Psoas muscle (tissue), 7 donors: ENCODE measurements at regions not wholly inside any gene's neighbourhood (a gene's known extent, or its start where the extent isn't known, plus 50 kb on each side); places are given as distances from the start of the nearest gene placed in this dataset.

Source experiments
- ATAC-seq, 4 donors: fragments of 200-7000 bp; cut with Tn5 transposase; one replicate each; pipeline ENCODE4 v1.9.1; 2020; ENCODE audit warnings: moderate library complexity in 3 of 4, mild to moderate bottlenecking in 2 of 4
- DNase-seq, 2 donors: peaks; one replicate each; pipeline ENCODE4 v3.0.0-alpha.2; 2020
- H3K27ac ChIP-seq: fragments of 200-600 bp; one replicate; pipeline ENCODE4 v1.8.0; 2022
- H3K27me3 ChIP-seq, 3 donors: fragments of 200-600 bp in 1 of 3; one replicate each; pipeline versions ENCODE4 v1.6.1 to v1.8.0; 2013 to 2022; ENCODE audit warnings: low read length in 2 of 3, mild to moderate bottlenecking in 2 of 3, moderate library complexity in 1 of 3; ENCODE audit not compliant: insufficient read depth in 3 of 3
- H3K36me3 ChIP-seq, 2 donors: fragments of 200-600 bp in 1 of 2; one replicate each; pipeline versions ENCODE4 v1.6.1 to v1.8.0; 2013 to 2022; ENCODE audit warnings: low read depth in 1 of 2, mild to moderate bottlenecking in 1 of 2, moderate library complexity in 1 of 2; ENCODE audit not compliant: insufficient read depth in 1 of 2
- H3K4me1 ChIP-seq: fragments of 200-600 bp; one replicate; pipeline ENCODE4 v1.8.0; 2022
- H3K4me3 ChIP-seq: fragments of 200-600 bp; one replicate; pipeline ENCODE4 v1.8.0; 2022; ENCODE audit warnings: mild to moderate bottlenecking
- H3K9me3 ChIP-seq: fragments of 200-600 bp; one replicate; pipeline ENCODE4 v1.8.0; 2022
- WGBS, 3 donors: extraction: QIAGEN DNeasy Blood & Tissue Kit; methylation state at CpG; one replicate each; pipeline versions ENCODE4 v1.1.6 to v1.1.7; 2013; 5-methylcytosine and 5-hydroxymethylcytosine counted together
- intact Hi-C, 2 donors: fragments of 100-400 bp; cut with DNase I; formaldehyde crosslinking; loops; one replicate each; pipeline versions ENCODE4 v1.11.0 to v1.14.2; 2022
- TF ChIP-seq, protein P1 (sequence below): fragments of 200-600 bp; IDR thresholded peaks from one replicate; pipeline ENCODE4 v1.8.0; 2022; ENCODE audit warnings: antibody characterized with exemption
- donor health status: healthy with polysubstance abuse.
- donor health status: DM: no; HTN: no; CAD: no; lungs with moderate emphysema.
- donor health status: Bipolar disorder and iron deficiency.
- donor health status: healthy.
- donor health status: DM: yes; HTN: yes; CAD: no.
- donor health status: DM: no; HTN: no; CAD: no.
- donor health status: DM: yes; HTN: yes; CAD: no.

DNA sequence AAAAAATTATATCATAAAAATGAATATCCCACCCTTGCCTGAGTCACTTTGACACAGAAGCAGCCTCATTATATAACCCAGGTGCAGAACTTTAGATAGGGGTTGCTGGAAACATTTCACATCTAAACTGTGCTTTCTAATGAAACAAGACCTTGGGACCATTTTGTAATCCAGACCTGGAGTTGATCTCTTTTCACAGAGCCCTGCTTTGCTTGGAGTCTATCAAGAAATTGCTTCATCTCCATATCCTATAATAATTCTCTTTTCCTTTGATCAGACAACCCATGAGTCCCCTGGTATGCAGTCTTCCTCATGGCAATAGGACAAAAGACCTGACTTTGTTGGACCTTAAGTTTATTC, 76.3 kb downstream of the HSD17B6 start:
- Histone ChIP-seq H3K36me3 (no peaks in the 10 kb centered on the region), H3K27ac (no peak overlapping the region), H3K27me3 (no peaks in the 10 kb centered on the region), H3K9me3 (no peaks in the 10 kb centered on the region), H3K4me1 (no peaks in the 10 kb centered on the region), H3K4me3 (no peak overlapping the region)
- ATAC-seq (no peak), DNase-seq (no peak)
- TF ChIP-seq, protein P1, sequence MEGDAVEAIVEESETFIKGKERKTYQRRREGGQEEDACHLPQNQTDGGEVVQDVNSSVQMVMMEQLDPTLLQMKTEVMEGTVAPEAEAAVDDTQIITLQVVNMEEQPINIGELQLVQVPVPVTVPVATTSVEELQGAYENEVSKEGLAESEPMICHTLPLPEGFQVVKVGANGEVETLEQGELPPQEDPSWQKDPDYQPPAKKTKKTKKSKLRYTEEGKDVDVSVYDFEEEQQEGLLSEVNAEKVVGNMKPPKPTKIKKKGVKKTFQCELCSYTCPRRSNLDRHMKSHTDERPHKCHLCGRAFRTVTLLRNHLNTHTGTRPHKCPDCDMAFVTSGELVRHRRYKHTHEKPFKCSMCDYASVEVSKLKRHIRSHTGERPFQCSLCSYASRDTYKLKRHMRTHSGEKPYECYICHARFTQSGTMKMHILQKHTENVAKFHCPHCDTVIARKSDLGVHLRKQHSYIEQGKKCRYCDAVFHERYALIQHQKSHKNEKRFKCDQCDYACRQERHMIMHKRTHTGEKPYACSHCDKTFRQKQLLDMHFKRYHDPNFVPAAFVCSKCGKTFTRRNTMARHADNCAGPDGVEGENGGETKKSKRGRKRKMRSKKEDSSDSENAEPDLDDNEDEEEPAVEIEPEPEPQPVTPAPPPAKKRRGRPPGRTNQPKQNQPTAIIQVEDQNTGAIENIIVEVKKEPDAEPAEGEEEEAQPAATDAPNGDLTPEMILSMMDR: no peak
- intact Hi-C loops: no loop called here

DNA sequence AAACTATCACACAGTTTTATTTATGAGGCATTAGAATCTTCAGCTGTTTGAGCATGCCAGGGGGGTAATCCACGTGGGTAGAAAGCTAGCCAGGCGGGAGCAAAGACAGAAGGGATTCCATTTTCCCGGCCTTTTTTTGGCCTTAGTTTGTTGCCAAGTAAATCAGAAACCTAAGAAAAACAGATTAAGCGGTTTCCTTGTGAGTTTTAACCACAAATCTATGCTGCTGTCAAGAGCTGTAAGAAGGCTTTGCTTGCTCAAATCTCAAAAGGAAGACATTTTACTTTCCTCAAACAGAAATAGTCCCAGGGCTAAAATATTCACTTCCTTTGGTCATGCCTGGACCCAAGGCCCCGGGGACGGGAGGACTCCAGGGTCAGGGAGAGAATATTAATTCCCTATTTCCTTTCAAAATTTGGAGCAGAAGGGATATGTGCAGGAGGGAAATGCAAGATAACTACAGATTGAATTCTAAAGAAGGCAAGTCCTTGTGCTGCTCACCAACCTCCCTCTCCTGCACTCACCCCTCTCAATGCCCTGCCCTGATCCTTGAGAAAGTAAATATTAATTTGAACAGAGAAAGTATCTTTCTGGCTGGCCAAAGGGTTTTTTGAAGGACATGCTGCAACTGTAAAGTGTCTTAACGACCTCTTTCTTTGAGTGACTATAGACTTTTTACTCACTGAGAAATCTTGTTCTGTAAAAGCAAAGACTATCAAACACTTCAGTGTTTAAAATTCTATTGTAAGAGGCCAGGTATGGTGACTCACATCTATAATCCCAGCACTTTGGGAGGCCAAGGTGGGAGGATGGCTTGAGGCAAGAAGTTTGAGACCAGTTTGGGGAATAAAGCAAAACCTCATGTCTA, 75.7 kb downstream of the HSD17B6 start:
- TF ChIP-seq, protein P1: no peak
- Histone ChIP-seq H3K27ac (no peak overlapping the region), H3K4me3 (no peak overlapping the region), H3K27me3 (no peaks in the 10 kb centered on the region), H3K9me3 (no peaks in the 10 kb centered on the region), H3K36me3 (no peaks in the 10 kb centered on the region), H3K4me1 (no peaks in the 10 kb centered on the region)
- DNase-seq (no peak), ATAC-seq (no peak)
- intact Hi-C loops: no loop called here
- 27 to 34% (median 29%) methylated on average over 7 of the region's 7 CpGs for WGBS, 3 donors
